Liver (tissue), 3 donors: ENCODE measurements at regions not wholly inside any gene's neighbourhood (a gene's known extent, or its start where the extent isn't known, plus 50 kb on each side); places are given as distances from the start of the nearest gene placed in this dataset.

ENCODE experiments used
- CTCF ChIP-seq: fragments of 150-350 bp; IDR thresholded peaks from 2 replicates; pipeline ENCODE4 v1.5.1; 2017; ENCODE audit warnings: improper control_type of control experiment, low read depth, low read length; ENCODE audit not compliant: missing input control
- RAD21 ChIP-seq, 2 donors: IDR thresholded peaks; 2 replicates each; pipeline ENCODE4 v1.6.1; 2016; ENCODE audit warnings: antibody characterized with exemption in 2 of 2, mild to moderate bottlenecking in 2 of 2
- REST ChIP-seq: IDR thresholded peaks from 2 replicates; pipeline ENCODE4 v1.6.1; 2016; ENCODE audit warnings: antibody characterized with exemption, mild to moderate bottlenecking
- SP1 ChIP-seq: IDR thresholded peaks from 2 replicates; pipeline ENCODE4 v1.6.1; 2018; ENCODE audit warnings: antibody characterized with exemption, mild to moderate bottlenecking
- TAF1 ChIP-seq: conservative IDR thresholded peaks from 2 replicates; pipeline ENCODE4 v1.6.1; 2016; ENCODE audit warnings: antibody characterized with exemption, mild to moderate bottlenecking
- donor health status: healthy.
- donor health status: healthy.

- no peak for TF ChIP-seq CTCF
- no peak for TF ChIP-seq RAD21 (IDR thresholded peaks at IDR 0.05)
- TF ChIP-seq SP1, result no peak
- TF ChIP-seq TAF1, result no peak
- no peak for TF ChIP-seq REST
These were observed 59.2 kb upstream of the JAZF1 start for GRCh38 chr7:28239823-28240204.
